Glomerular visceral epithelial cell (primary cell): ENCODE measurements at regions not wholly inside any gene's neighbourhood (a gene's known extent, or its start where the extent isn't known, plus 50 kb on each side); places are given as distances from the start of the nearest gene placed in this dataset.

Experiments used
- DNase-seq: peaks from one replicate; pipeline ENCODE4 v3.0.0-alpha.2; 2016; ENCODE audit errors: extremely low spot score

DNA sequence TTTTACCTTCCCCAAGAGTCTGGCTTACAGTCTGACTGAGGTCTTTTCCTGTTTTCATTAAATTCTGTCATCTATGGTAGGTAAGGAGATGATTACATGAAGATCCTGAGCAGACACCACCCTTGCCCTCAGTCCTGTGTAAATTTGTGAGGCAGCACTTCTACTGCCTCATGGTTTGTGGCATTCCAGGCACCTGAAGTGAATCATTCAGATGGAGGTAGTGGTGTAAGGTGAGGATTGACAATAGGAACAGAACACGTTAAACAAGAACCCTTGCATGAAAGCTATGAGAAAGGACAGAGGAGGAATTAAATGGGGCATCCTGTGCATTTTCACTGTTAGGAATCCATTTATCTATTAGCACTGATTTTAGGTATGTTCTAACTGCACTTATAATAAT is 618.6 kb downstream of the TLL1 start:
- no peak for DNase-seq

- peak; percentile 7 for DNase-seq
These were observed 620.9 kb downstream of the TLL1 start for GRCh38 chr4:166493924-166494345.

- DNase-seq = no peak
These were observed 625.5 kb downstream of the TLL1 start for GRCh38 chr4:166498546-166498945.

- DNase-seq = no peak
These were observed 626.8 kb downstream of the TLL1 start for GRCh38 chr4:166499820-166500219.

GRCh38 chr4:166501941-166502382 is 628.9 kb downstream of the TLL1 start:
- DNase-seq = no peak

DNA sequence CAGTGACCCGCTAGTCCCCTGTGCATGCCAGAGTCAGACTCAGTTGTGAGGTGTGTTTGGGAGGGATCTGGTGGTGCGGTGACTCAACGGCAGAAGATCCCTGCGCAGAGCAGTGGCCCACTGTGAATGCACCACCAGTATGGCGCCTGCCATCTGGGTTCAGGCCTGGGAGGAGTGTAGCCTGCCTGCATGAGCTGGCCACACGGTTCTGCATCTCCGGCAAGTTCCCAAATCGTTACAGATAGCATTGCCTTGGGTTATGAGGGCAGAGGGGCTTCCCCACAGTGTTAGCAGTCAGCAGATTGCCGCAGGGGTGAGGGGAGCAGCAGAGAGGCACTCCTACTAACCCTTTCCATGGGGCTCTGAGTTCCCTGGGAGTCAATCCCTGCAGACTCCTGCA is 629.6 kb downstream of the TLL1 start:
- DNase-seq = no peak

DNA sequence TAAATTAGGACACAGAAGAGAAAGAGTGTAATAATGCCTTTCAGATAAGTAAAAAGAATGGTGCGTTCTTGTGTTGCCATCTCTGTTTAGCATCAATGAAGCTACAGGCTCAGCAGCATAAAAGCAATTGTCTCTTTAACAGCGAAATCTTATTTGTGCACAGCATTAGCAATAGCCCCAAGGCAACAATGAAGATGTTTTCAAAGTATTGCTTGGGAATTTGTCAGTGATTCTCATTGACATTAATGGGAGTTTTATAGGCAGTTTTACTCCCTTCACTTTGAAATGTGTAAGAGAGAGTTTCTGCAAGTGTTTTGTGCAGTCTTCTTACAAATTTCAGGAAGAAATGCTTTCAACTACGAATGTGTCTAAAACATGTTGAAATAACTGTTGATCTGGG is 633.0 kb downstream of the TLL1 start:
- DNase-seq = no peak

GRCh38 chr4:166512267-166512666 is 639.2 kb downstream of the TLL1 start:
- DNase-seq = no peak

GRCh38 chr4:166518315-166518714 is 645.3 kb downstream of the TLL1 start:
- no peak for DNase-seq

DNA sequence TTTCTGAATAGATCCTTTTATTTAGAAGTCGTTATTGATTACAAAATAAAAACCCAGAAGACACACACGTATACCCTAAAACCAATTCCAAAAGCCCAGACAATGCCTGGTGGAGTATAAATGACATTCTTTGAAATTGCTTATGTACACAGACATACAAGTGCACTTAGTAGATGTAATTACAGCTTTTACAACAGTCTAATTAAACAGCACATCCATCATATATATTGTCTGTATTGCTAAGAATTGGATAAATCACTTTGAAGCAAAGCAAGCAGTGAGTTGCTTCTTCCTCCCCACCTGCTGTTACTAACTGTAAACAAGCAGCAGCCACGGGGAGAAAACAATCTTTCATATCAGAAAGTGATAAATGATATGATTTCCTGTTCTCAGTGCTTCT is 645.7 kb downstream of the TLL1 start:
- no peak for DNase-seq

GRCh38 chr4:166519774-166520173 is 646.7 kb downstream of the TLL1 start:
- DNase-seq = no peak

DNA sequence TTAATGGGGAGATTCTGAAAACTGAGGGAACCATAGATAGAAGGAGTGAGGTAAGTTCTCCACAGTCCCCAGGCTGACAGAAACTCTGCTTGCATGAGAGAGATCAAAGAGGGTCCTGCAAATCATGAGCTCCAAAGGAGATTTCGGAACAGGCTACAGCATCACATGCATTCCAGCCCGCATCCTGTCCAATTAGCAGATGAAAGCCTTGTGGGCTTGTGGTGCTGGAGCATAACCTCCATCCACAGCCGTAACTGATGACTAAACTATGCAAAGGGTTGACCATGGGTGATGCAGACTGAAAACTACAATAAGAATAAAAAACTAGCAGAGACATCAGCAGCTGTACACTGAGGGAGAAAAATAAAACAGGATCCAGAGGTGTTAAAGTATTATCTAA is 654.5 kb downstream of the TLL1 start:
- no peak for DNase-seq

DNA sequence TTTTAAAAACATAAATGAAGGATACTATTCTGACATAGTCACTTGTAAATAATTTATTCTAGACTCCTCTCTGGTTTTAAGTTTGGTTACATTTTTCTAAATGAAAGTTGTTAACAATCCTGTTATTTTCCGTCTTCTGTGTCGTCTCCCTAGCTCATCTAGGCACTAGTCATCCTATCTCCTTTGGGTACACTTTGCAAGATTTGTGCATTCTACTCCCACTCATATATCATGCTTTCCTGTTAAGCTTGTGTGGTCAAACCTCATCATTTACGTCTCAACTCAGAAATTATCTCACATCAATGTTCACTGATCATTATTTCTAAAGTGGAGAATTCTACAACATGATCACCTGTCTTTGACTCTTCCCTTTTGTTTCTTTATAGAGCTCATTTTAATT is 658.7 kb downstream of the TLL1 start:
- no peak for DNase-seq

GRCh38 chr4:166535865-166536264 is 662.8 kb downstream of the TLL1 start:
- no peak for DNase-seq

DNA sequence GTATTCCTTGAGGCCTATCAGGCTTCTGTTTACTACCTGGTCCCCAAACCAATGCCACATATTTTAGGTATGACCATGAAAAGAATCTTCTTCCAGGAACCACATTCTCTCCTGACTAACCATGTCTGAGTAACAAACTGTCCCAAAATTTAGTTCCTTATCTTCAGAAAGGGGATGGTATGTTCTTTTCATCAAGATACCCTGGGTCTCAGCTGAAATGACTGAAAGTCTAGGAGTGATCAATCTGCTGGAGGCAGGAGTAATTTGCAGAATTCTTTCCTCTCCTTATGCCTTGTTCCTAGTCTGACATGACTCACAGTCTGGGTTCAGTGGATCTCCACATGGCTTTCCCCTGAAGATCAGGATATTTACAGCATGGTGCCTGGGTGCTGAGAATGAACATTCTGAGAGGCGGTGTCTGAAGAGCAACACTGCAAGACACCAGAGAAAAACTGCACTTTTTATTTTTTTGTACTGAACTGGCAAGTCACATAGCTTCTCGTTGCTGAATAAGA is 665.5 kb downstream of the TLL1 start:
- DNase-seq = peak; percentile 15

DNA sequence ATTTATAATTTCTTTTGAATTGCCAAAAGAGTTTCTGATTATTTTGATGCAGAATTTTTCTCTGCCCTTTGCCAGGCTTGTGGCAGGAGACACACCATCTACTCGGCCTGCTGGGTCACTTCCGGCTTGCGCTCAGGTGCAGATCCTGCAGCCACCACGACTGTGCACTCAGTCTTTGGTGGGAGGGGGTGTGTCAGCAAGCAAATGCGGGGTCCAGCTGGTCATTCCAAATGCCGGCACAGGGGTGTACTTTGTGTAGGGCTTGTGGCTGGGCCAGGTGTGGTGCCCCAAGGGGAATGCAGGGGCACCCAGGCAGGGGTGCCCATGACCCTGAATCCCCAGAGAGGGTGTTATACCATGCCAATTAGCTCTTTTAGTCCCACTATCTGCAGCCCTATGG is 673.0 kb downstream of the TLL1 start:
- DNase-seq = no peak

DNA sequence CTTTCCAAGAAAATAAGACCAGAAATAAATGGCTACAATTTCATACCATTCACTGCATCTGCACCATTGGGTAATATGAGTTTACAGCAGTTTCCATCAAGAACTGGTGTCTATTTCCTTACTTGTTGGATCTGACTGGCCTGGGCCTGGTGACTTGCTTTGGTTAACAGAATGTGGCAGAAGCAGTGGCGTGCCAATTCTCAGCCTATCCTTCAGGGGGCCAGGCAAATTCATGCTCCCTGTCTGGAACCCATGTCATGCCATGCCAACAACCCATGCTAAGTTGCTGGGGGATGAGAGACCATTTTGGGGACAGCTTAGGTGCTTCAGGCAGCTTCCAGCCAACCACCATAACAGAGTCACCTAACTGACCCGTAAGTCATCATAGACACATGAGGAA is 656.7 kb downstream of the SPOCK3 start:
- DNase-seq = no peak

GRCh38 chr4:166585491-166585890 is 648.8 kb downstream of the SPOCK3 start:
- DNase-seq = no peak

GRCh38 chr4:166594326-166594946 is 639.9 kb downstream of the SPOCK3 start:
- peak; percentile 58 for DNase-seq

GRCh38 chr4:166600264-166600663 is 634.0 kb downstream of the SPOCK3 start:
- DNase-seq = no peak

- DNase-seq = no peak
These were observed 632.2 kb downstream of the SPOCK3 start for GRCh38 chr4:166602068-166602467.

GRCh38 chr4:166622425-166622977 is 611.8 kb downstream of the SPOCK3 start:
- no peak for DNase-seq

DNA sequence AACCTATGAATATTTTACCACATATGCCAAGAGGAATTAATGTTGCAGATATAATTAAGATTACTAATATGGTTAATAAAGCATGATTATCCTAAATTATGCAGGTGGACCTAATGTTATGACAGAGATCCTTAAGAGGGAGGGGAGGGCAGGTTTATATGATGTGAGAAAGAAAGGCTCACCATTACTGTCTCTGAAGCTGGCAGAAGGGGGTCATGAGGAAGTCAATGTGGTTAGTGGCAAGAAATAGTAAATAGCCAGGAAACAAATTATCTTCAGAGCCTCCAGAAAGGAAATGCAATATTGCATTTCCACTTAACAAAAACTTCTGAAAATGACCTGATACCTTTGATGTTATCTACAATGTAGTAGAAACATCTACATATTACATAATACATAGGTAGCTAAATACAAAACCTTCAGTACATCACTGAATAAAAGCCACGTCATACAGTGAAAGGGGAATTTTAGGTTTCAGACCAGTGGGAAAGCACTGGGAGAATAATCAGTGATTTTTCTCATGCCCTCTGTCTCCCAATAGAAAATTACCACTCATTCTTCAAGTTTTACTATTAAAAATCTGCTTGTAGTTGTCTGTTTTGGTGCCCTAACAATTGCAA is 609.2 kb downstream of the SPOCK3 start:
- DNase-seq = no peak
